ENCODE measurements at regions not wholly inside any gene's neighbourhood (a gene's known extent, or its start where the extent isn't known, plus 50 kb on each side); places are given as distances from the start of the nearest gene placed in this dataset.

DNA sequence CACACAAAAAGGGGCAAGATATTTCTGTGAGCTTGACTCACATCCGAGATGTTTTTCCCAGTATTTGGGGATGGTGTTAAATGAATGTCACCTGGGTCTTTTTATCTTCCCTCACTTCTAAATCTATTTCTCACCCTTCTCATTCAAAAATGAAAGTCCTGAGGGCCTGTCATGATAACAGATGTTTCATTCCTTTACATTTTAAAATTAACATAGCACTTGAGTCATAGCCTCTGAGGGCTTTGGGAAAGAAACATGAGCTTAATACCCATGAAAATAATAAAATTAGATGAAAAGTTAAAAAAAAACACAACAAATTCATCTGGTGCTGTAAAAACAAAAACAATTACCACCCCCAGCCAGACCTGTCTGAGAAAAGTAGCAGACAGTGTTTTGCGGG is 226.7 kb downstream of the HNMT start:
- TF ChIP-seq, protein P1, sequence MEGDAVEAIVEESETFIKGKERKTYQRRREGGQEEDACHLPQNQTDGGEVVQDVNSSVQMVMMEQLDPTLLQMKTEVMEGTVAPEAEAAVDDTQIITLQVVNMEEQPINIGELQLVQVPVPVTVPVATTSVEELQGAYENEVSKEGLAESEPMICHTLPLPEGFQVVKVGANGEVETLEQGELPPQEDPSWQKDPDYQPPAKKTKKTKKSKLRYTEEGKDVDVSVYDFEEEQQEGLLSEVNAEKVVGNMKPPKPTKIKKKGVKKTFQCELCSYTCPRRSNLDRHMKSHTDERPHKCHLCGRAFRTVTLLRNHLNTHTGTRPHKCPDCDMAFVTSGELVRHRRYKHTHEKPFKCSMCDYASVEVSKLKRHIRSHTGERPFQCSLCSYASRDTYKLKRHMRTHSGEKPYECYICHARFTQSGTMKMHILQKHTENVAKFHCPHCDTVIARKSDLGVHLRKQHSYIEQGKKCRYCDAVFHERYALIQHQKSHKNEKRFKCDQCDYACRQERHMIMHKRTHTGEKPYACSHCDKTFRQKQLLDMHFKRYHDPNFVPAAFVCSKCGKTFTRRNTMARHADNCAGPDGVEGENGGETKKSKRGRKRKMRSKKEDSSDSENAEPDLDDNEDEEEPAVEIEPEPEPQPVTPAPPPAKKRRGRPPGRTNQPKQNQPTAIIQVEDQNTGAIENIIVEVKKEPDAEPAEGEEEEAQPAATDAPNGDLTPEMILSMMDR (IDR thresholded peaks at IDR 0.05; ENCODE audit: insufficient read depth, low read depth, low read length): no peak
- no peak for DNase-seq (ENCODE audit: low read depth)
- no peaks in the 10 kb centered on the region for H3K36me3 ChIP-seq (ENCODE audit: control insufficient read depth, insufficient read depth, low read length)
- no peak overlapping the region for H3K4me3 ChIP-seq (ENCODE audit: low read depth, low read length)
- POLR2A ChIA-PET: no interaction called here
- H3K27me3 ChIP-seq (ENCODE audit: control insufficient read depth, insufficient read depth, low read length): no peaks in the 10 kb centered on the region
- CTCF ChIA-PET: interaction anchor here (1.7 kb wide), 1 partner anchor 10 kb away, joined by 4 read pairs; no protein-coding TSS in a partner anchor

DNA sequence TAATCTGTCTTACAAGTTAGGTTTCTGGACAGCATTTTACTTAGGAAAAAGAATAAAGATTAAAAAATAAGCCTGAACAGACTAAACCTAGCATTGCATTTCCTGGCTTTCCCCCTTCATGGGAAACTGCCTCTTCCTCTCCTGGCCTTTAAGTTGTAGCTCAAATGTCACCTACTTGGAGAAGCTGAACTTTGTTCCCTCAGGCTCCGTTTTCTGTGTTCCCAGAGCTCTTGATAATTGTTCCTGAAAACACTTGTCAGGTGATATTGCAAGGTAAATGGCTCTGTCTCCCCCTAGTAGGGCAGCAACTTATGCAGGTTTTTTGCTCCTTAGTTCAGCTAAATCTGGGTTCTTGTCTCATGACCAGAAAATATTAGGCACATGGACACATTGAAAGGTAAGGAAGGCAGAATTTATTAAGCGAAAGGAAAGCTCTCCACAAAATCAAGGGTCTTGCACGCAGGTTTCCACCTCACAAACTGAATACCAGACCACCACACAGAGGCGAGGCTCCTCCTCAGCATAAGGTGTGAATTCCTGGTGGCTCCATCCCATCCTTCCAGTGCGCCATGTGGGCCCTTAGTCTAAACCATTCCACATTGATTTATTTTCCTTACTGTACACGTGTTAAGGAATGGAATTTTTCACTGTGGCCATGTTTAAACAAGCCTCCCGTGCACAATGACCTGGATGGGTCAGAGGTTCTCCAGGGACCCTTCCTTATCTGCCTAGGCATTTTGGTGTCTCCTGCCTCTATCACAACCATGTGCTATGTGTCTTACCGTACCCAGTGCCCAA is 229.3 kb downstream of the HNMT start:
- Histone ChIP-seq H3K27me3 (ENCODE audit: control insufficient read depth, insufficient read depth, low read length) (no peaks in the 10 kb centered on the region), H3K36me3 (ENCODE audit: control insufficient read depth, insufficient read depth, low read length) (no peaks in the 10 kb centered on the region), H3K4me3 (ENCODE audit: low read depth, low read length) (no peak overlapping the region)
- ChIA-PET CTCF (interaction anchor here (0.6 kb wide), 1 partner anchor 13 kb away, joined by 3 read pairs; no protein-coding TSS in a partner anchor), POLR2A (no interaction called here)
- TF ChIP-seq, protein P1 (IDR thresholded peaks at IDR 0.05; ENCODE audit: insufficient read depth, low read depth, low read length): no peak
- no peak for DNase-seq (ENCODE audit: low read depth)

DNA sequence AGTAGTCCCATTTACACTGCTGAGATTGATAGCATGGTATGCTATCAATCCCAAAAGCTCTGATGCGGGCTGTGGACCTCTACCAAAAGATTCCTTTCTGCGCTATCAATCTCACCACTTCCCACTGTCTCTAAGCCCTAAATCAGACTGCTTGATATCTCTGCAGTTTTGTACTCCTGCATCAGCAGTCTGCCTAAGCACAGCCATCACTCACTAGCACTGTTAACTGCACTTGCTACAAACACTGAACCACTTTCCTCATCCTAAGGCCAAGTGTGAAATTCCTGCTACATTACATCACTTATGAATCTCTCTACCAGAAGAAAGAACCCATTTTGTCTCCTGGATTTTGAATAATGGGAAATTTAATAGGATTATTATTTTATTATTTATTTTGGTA is 237.0 kb downstream of the HNMT start:
- TF ChIP-seq, protein P1 (IDR thresholded peaks at IDR 0.05; ENCODE audit: insufficient read depth, low read depth, low read length): no peak
- Histone ChIP-seq H3K4me3 (ENCODE audit: low read depth, low read length) (no peak overlapping the region), H3K27me3 (ENCODE audit: control insufficient read depth, insufficient read depth, low read length) (no peaks in the 10 kb centered on the region), H3K36me3 (ENCODE audit: control insufficient read depth, insufficient read depth, low read length) (no peaks in the 10 kb centered on the region)
- no peak for DNase-seq (ENCODE audit: low read depth)
- ChIA-PET CTCF (no interaction called here), POLR2A (no interaction called here)

DNA sequence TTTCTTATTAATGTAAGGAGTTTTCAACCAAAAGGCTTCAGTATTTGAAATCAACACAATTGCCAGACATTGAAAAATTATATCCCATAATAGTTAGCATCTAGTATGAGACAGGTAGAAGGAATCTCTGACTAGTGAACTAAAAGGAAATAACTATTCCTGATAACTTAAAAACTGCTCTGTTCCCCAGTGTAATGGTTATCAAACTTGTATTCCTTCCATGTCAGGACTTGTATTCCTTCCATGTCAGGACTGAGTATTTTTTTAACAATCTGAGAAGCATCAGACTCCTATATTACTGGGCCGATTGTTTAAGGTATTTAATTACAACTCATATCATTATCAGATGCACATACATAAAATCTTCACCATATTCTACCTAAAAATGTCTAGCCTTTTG is 238.5 kb downstream of the HNMT start:
- POLR2A ChIA-PET: no interaction called here
- DNase-seq (ENCODE audit: low read depth): no peak
- CTCF ChIA-PET: no interaction called here
- Histone ChIP-seq H3K27me3 (ENCODE audit: control insufficient read depth, insufficient read depth, low read length) (no peaks in the 10 kb centered on the region), H3K4me3 (ENCODE audit: low read depth, low read length) (no peak overlapping the region), H3K36me3 (ENCODE audit: control insufficient read depth, insufficient read depth, low read length) (no peaks in the 10 kb centered on the region)
- TF ChIP-seq, protein P1 (IDR thresholded peaks at IDR 0.05; ENCODE audit: insufficient read depth, low read depth, low read length): no peak

DNA sequence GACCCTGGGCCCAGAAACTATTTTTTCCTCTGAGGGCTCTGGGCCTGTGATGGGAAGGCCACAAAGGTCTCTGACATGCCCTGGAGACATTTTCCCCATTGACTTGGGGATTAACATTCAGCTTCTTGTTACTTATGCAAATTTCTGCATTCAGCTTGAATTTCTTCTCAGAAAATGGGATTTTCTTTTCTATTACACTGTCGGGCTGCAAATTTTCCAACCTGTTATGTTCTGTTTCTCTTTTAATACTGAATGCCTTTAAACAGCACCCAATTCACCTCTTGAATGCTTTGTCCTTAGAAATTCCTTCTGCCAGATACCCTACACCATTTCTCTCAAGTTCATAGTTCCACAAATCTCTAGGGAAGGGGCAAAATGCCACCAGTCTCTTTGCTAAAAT is 241.0 kb downstream of the HNMT start:
- TF ChIP-seq, protein P1 (IDR thresholded peaks at IDR 0.05; ENCODE audit: insufficient read depth, low read depth, low read length): no peak
- DNase-seq (ENCODE audit: low read depth): no peak
- Histone ChIP-seq H3K27me3 (ENCODE audit: control insufficient read depth, insufficient read depth, low read length) (no peaks in the 10 kb centered on the region), H3K4me3 (ENCODE audit: low read depth, low read length) (no peak overlapping the region), H3K36me3 (ENCODE audit: control insufficient read depth, insufficient read depth, low read length) (no peaks in the 10 kb centered on the region)
- CTCF ChIA-PET: no interaction called here
- POLR2A ChIA-PET: no interaction called here

Measured in BJ (cell line).